K562 (cell line): ENCODE measurements at regions not wholly inside any gene's neighbourhood (a gene's known extent, or its start where the extent isn't known, plus 50 kb on each side); places are given as distances from the start of the nearest gene placed in this dataset.
A peak's percentile ranks its signal among the peaks of the same experiment; 100 is the strongest.

Source experiments
- ARID1B ChIP-seq: fragments of 450-650 bp; IDR thresholded peaks from 2 replicates; pipeline ENCODE4 v1.6.1; 2016; ENCODE audit warnings: antibody characterized with exemption, mild to moderate bottlenecking, inconsistent platforms
- ARID3A ChIP-seq: IDR thresholded peaks from 2 replicates; pipeline ENCODE4 v1.6.1; 2012; ENCODE audit warnings: low read depth, low read length, improper control_type of control experiment, borderline replicate concordance
- ATF3 ChIP-seq, 2 experiments: fragments of 450-650 bp in 1 of 2; sonication (generic) in 1 of 2; formaldehyde crosslinking in 1 of 2; IDR thresholded peaks in 1 of 2; conservative IDR thresholded peaks in 1 of 2; 2 replicates each; pipeline versions ENCODE4 v1.6.1 to v1.8.1; 2016 to 2023; ENCODE audit warnings: mild to moderate bottlenecking in 2 of 2, moderate library complexity in 2 of 2, inconsistent platforms in 1 of 2, missing genetic modification reagents in 1 of 2
- C11orf30 ChIP-seq: fragments of 450-650 bp; IDR thresholded peaks from 2 replicates; pipeline ENCODE4 v1.6.1; 2016; ENCODE audit warnings: low read depth, mild to moderate bottlenecking
- CBFA2T2 ChIP-seq: fragments of 450-650 bp; conservative IDR thresholded peaks from 2 replicates; pipeline ENCODE4 v1.6.1; 2017; ENCODE audit warnings: mild to moderate bottlenecking
- CBX3 ChIP-seq, 2 experiments: IDR thresholded peaks; 1 replicate in 1 of 2; 2 replicates in 1 of 2; pipeline ENCODE4 v1.6.1; 2012; ENCODE audit warnings: inconsistent platforms in 2 of 2, low read length in 2 of 2, borderline replicate concordance in 1 of 2, control low read depth in 1 of 2
- FOSL1 ChIP-seq: fragments of 200-800 bp; sonication (Bioruptor generic); conservative IDR thresholded peaks from 2 replicates; pipeline ENCODE4 v1.6.1; 2016; ENCODE audit warnings: missing genetic modification characterization, missing compliant biosample characterization
- FOXJ2 ChIP-seq: fragments of 200-800 bp; sonication (Bioruptor generic); IDR thresholded peaks from 2 replicates; pipeline ENCODE4 v1.6.1; 2016; ENCODE audit warnings: missing genetic modification characterization, missing compliant biosample characterization
- FOXM1 ChIP-seq, 2 experiments: fragments of 450-650 bp in 1 of 2; sonication (generic) in 1 of 2; formaldehyde crosslinking in 1 of 2; IDR thresholded peaks; 2 replicates each; pipeline versions ENCODE4 v1.6.1 to v1.9.0; 2017 to 2022; ENCODE audit warnings: low read depth in 2 of 2, mild to moderate bottlenecking in 2 of 2, missing genetic modification reagents in 1 of 2, moderate library complexity in 1 of 2
- GATAD2A ChIP-seq: fragments of 450-650 bp; IDR thresholded peaks from 2 replicates; pipeline ENCODE4 v1.6.1; 2017
- HMBOX1 ChIP-seq: sonication (generic); IDR thresholded peaks from 2 replicates; pipeline ENCODE4 v1.6.1; 2016
- HMGN3 ChIP-seq: IDR thresholded peaks from 2 replicates; pipeline ENCODE4 v1.6.1; 2011; ENCODE audit warnings: borderline replicate concordance, low read depth, mild to moderate bottlenecking, mixed read lengths, low read length; ENCODE audit not compliant: insufficient read length; ENCODE audit errors: extremely low read depth
- IRF9 ChIP-seq: fragments of 450-650 bp; IDR thresholded peaks from 2 replicates; pipeline ENCODE4 v1.6.1; 2016; ENCODE audit warnings: missing biosample characterization, missing genetic modification characterization
- JUN ChIP-seq, 2 experiments: sonication (generic) in 1 of 2; formaldehyde crosslinking in 1 of 2; IDR thresholded peaks; 2 replicates each; pipeline versions ENCODE4 v1.6.1 to v1.8.0; 2012 to 2022; ENCODE audit warnings: borderline replicate concordance in 2 of 2, mild to moderate bottlenecking in 2 of 2, improper control_type of control experiment in 1 of 2, low read depth in 1 of 2, low read length in 1 of 2, missing genetic modification reagents in 1 of 2
- MAFF ChIP-seq: IDR thresholded peaks from 2 replicates; pipeline ENCODE4 v1.6.1; 2012; ENCODE audit warnings: low read length, improper control_type of control experiment
- MAFK ChIP-seq: IDR thresholded peaks from 2 replicates; pipeline ENCODE4 v1.6.1; 2011; ENCODE audit warnings: low read length, improper control_type of control experiment
- NFIC ChIP-seq: fragments of 450-650 bp; IDR thresholded peaks from 2 replicates; pipeline ENCODE4 v1.6.1; 2017; ENCODE audit warnings: mild to moderate bottlenecking, inconsistent platforms
- POLR2A ChIP-seq: fragments of 450-650 bp; conservative IDR thresholded peaks from 2 replicates; pipeline ENCODE4 v1.6.1; 2016
- SMAD3 ChIP-seq: fragments of 450-650 bp; formaldehyde crosslinking; conservative IDR thresholded peaks from 2 replicates; pipeline ENCODE4 v1.4.0; 2020; ENCODE audit warnings: mild to moderate bottlenecking
- SMC3 ChIP-seq: conservative IDR thresholded peaks from 2 replicates; pipeline ENCODE4 v1.6.1; 2011; ENCODE audit warnings: low read depth, low read length, improper control_type of control experiment; ENCODE audit not compliant: insufficient read depth
- SRSF1 ChIP-seq: fragments of 200-400 bp; formaldehyde crosslinking; IDR thresholded peaks from 2 replicates; pipeline ENCODE4 v1.6.1; 2017; ENCODE audit warnings: mild to moderate bottlenecking, low read depth, low read length, moderate library complexity
- ZNF384 ChIP-seq: IDR thresholded peaks from 2 replicates; pipeline ENCODE4 v1.6.1; 2012; ENCODE audit warnings: low read depth, low read length, improper control_type of control experiment

GRCh38 chr4:81808011-81808672, 336.4 kb upstream of the RASGEF1B start (continued):
- TF ChIP-seq FOXM1 (IDR thresholded peaks at IDR 0.05; ENCODE audit: low read depth) (0 out of 2 replicates have a peak, but pooled peaks have one; percentile 33), FOXM1 (CRISPR knock-in tag; IDR thresholded peaks at IDR 0.05; ENCODE audit: low read depth) (no peak), ARID3A (peak; percentile 74; the same call in 1 of the 2 replicates), ZNF384 (peak; percentile 97), SMAD3 (no peak), JUN (IDR thresholded peaks at IDR 0.05; ENCODE audit: borderline replicate concordance, low read depth, low read length) (0 out of 2 replicates have a peak, but pooled peaks have one; percentile 9), JUN (CRISPR knock-in tag; IDR thresholded peaks at IDR 0.05; ENCODE audit: borderline replicate concordance) (no peak), HMBOX1 (no peak), POLR2A (no peak), NFIC (peak; percentile 92), IRF9 (no peak), SRSF1 (no peak), HMGN3 (no peak), MAFF (peak; percentile 50; the same call in 1 of the 2 replicates), CBX3 (IDR thresholded peaks at IDR 0.05; ENCODE audit: borderline replicate concordance in 1 of 2, low read length in 2 of 2) (0 out of 3 replicates have a peak, but pooled peaks of 1 of the 2 experiments have one; percentile 16), FOSL1 (tag) (peak; percentile 88), CBFA2T2 (peak; percentile 83), ATF3 (IDR thresholded peaks at IDR 0.05) (peak; percentile 33; the same call in 1 of the 2 replicates), ATF3 (CRISPR knock-in tag; conservative IDR thresholded peaks at IDR 0.05) (no peak), C11orf30 (peak; percentile 38; the same call in 1 of the 2 replicates), ARID1B (peak; percentile 88), GATAD2A (peak; percentile 59; the same call in 1 of the 2 replicates), MAFK (peak; percentile 55; the same call in 1 of the 2 replicates), FOXJ2 (tag) (no peak), SMC3 (no peak)
